Neuronal stem cell (in vitro differentiated cells): ENCODE measurements at regions not wholly inside any gene's neighbourhood (a gene's known extent, or its start where the extent isn't known, plus 50 kb on each side); places are given as distances from the start of the nearest gene placed in this dataset.

Experiments
- DNase-seq: peaks from one replicate; pipeline ENCODE4 v3.0.0-alpha.2; 2013; ENCODE audit warnings: low spot score
- H2AFZ ChIP-seq: one replicate; pipeline ENCODE4 v1.6.1; 2013; ENCODE audit warnings: mild to moderate bottlenecking, low read length, inconsistent platforms
- H2AK5ac ChIP-seq: 2 replicates; pipeline ENCODE4 v1.6.1; 2013; ENCODE audit warnings: low read depth, mild to moderate bottlenecking, inconsistent platforms, low read length, moderate library complexity, mixed read lengths
- H2BK120ac ChIP-seq: 2 replicates; pipeline ENCODE4 v1.6.1; 2013; ENCODE audit warnings: low read depth, mild to moderate bottlenecking, inconsistent platforms, low read length, moderate library complexity, mixed read lengths
- H2BK12ac ChIP-seq: one replicate; pipeline ENCODE4 v1.6.1; 2013; ENCODE audit warnings: low read length, inconsistent platforms
- H2BK15ac ChIP-seq: 2 replicates; pipeline ENCODE4 v1.6.1; 2013; ENCODE audit warnings: mild to moderate bottlenecking, low read length, inconsistent platforms, mixed read lengths
- H2BK5ac ChIP-seq: one replicate; pipeline ENCODE4 v1.6.1; 2013; ENCODE audit warnings: inconsistent platforms, mild to moderate bottlenecking, low read length, moderate library complexity
- H3K14ac ChIP-seq: one replicate; pipeline ENCODE4 v1.6.1; 2013; ENCODE audit warnings: low read length, inconsistent platforms
- H3K18ac ChIP-seq: 2 replicates; pipeline ENCODE4 v1.6.1; 2013; ENCODE audit warnings: low read length, inconsistent platforms
- H3K23ac ChIP-seq: 2 replicates; pipeline ENCODE4 v1.6.1; 2013; ENCODE audit warnings: low read depth, mild to moderate bottlenecking, mixed read lengths, low read length, inconsistent platforms; ENCODE audit not compliant: poor library complexity
- H3K27ac ChIP-seq: replicated peaks from 3 replicates; pipeline ENCODE4 v1.5.1; 2013; ENCODE audit warnings: low read length, inconsistent platforms
- H3K27me3 ChIP-seq, 3 experiments: 2 replicates each; pipeline ENCODE4 v1.6.1; 2013; ENCODE audit warnings: low read length in 3 of 3, mild to moderate bottlenecking in 2 of 3, inconsistent platforms in 1 of 3, low read depth in 1 of 3, mixed read lengths in 1 of 3, moderate library complexity in 1 of 3; ENCODE audit not compliant: control insufficient read depth in 3 of 3, insufficient read depth in 3 of 3
- H3K36me3 ChIP-seq, 2 donors: replicated peaks in 1 of 2; 2 replicates each; pipeline ENCODE4 v1.6.1; 2013; ENCODE audit warnings: low read length in 2 of 2; ENCODE audit not compliant: control insufficient read depth in 2 of 2, insufficient read depth in 2 of 2
- H3K4ac ChIP-seq: 2 replicates; pipeline ENCODE4 v1.6.1; 2013; ENCODE audit warnings: inconsistent platforms, mild to moderate bottlenecking, low read length, moderate library complexity
- H3K4me1 ChIP-seq, 2 donors: 1 replicate in 1 of 2; 2 replicates in 1 of 2; pipeline ENCODE4 v1.6.1; 2013; ENCODE audit warnings: low read length in 2 of 2, low read depth in 1 of 2; ENCODE audit not compliant: control insufficient read depth in 2 of 2, insufficient read depth in 1 of 2
- H3K4me2 ChIP-seq: one replicate; pipeline ENCODE4 v1.6.1; 2013; ENCODE audit warnings: mild to moderate bottlenecking, low read length, inconsistent platforms; ENCODE audit not compliant: insufficient read depth, poor library complexity, severe bottlenecking
- H3K4me3 ChIP-seq, 2 donors: 2 replicates each; pipeline ENCODE4 v1.5.1; 2013; ENCODE audit warnings: low read length in 2 of 2, mild to moderate bottlenecking in 2 of 2, inconsistent platforms in 1 of 2, moderate library complexity in 1 of 2
- H3K79me1 ChIP-seq: one replicate; pipeline ENCODE4 v1.6.1; 2013; ENCODE audit warnings: low read depth, mild to moderate bottlenecking, inconsistent platforms, low read length, moderate library complexity
- H3K9ac ChIP-seq: one replicate; pipeline ENCODE4 v1.6.1; 2013; ENCODE audit warnings: mild to moderate bottlenecking, low read depth, low read length, inconsistent platforms; ENCODE audit not compliant: poor library complexity
- H3K9me3 ChIP-seq, 2 donors: replicated peaks in 1 of 2; 2 replicates each; pipeline versions ENCODE3 to v1.6.1; 2013; ENCODE audit warnings: low read length in 2 of 2, mild to moderate bottlenecking in 2 of 2, inconsistent platforms in 1 of 2, low read depth in 1 of 2, mixed read lengths in 1 of 2, moderate library complexity in 1 of 2; ENCODE audit not compliant: control insufficient read depth in 2 of 2, insufficient read depth in 1 of 2
- H4K8ac ChIP-seq: one replicate; pipeline ENCODE4 v1.6.1; 2013; ENCODE audit warnings: low read depth, mild to moderate bottlenecking, inconsistent platforms, low read length, moderate library complexity
- H4K91ac ChIP-seq: one replicate; pipeline ENCODE4 v1.6.1; 2013; ENCODE audit warnings: low read length, low read depth, mild to moderate bottlenecking, inconsistent platforms; ENCODE audit not compliant: poor library complexity
- WGBS, 2 donors: extraction: QIAGEN DNeasy Blood & Tissue Kit; methylation state at CpG; one replicate each; pipeline ENCODE4 v1.1.7; 2013; ENCODE audit warnings: missing lambda C conversion rate in 2 of 2, mixed read lengths in 1 of 2; ENCODE audit not compliant: insufficient read length in 2 of 2, insufficient replicate concordance in 1 of 2; ENCODE audit errors: extremely low coverage in 2 of 2; 5-methylcytosine and 5-hydroxymethylcytosine counted together

DNA sequence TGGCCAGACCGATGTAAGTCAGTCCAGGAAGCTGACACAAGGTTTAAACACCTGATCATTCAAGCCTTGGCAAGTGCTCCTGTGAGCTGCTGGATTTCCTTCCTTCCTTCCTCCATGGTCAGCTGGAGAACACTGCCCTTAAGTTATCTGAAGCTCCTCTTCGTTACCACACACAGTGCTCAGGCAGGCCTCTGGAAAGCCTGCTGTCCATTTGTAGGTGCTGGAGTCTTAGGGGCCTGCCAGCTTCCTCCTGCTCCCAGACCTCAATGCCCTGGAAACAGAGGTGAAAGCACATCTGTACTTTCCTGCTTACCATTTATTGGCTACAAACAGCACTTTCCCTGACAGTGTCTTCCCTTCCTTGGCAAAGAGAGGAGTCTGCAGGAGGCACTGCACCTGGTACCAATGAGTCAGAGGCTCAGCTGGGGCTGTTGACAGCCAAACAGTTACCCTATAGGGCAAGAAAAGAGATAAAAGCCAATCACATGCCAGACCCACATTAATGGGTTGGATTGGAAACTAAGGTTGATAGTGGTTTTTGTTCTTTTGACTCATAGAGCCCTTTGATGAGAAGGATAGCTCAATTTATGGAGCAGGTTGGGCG lies 72.6 kb upstream of the PUM3 start:
- Histone ChIP-seq H2AFZ (no peak overlapping the region), H3K4me3 (no peak overlapping the region), H4K8ac (no peak overlapping the region), H3K4me2 (no peak overlapping the region), H2AK5ac (no peak overlapping the region), H3K18ac (no peak overlapping the region), H2BK15ac (no peak overlapping the region), H3K4ac (no peak overlapping the region), H3K4me1 (no peaks in the 10 kb centered on the region), H3K14ac (no peak overlapping the region), H4K91ac (no peak overlapping the region), H2BK5ac (no peak overlapping the region), H3K27ac (no peak overlapping the region), H3K9ac (no peak overlapping the region), H3K79me1 (no peaks in the 10 kb centered on the region), H3K9me3 (no peaks in the 10 kb centered on the region), H3K23ac (no peak overlapping the region), H2BK120ac (no peak overlapping the region), H2BK12ac (no peak overlapping the region), H3K27me3 (peaks cover 0 to 3% (median 0%) of the 10 kb centered on the region in 3 experiments), H3K36me3 (no peaks in the 10 kb centered on the region)
- whole genome bisulfite sequencing, 2 donors: no CpG with 5 or more reads among the region's 3 CpGs
- no peak for DNase-seq

GRCh38 chr9:2913026-2913425 lies 69.1 kb upstream of the PUM3 start:
- Histone ChIP-seq H3K4ac (no peak overlapping the region), H2AK5ac (no peak overlapping the region)

DNA sequence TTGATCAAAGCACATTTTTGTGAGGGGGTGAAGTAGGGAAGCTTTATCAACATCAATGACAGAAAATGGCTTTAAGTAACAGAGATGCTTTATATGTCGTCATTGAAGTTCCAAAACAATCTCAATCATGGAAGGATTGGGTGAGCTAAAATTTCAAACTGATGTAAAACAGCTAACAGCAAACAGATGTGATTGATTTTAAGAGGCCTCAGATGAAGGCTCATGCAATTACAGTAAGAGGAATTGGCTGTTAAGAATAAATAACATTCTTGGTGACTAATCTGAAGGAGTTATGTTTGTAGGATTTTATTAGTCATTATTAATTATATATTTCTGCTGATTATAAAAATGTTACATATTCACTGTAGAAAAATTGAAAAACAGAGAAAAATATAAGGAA lies 63.5 kb upstream of the PUM3 start:
- Histone ChIP-seq H3K79me1 (no peaks in the 10 kb centered on the region), H2BK5ac (no peak overlapping the region)
- no CpG with 5 or more reads among the region's 1 CpG for WGBS, 2 donors

More at GRCh38 chr9:2913026-2913425, 69.1 kb upstream of the PUM3 start:
- H4K8ac ChIP-seq: no peak overlapping the region
- H2BK12ac ChIP-seq: no peak overlapping the region
- H3K23ac ChIP-seq: no peak overlapping the region
- no peaks in the 10 kb centered on the region for H3K4me1 ChIP-seq
- no peaks in the 10 kb centered on the region for H3K79me1 ChIP-seq
- no peak overlapping the region for H3K4me3 ChIP-seq
- H4K91ac ChIP-seq: no peak overlapping the region
- no peak overlapping the region for H3K4me2 ChIP-seq
- no CpG with 5 or more reads among the region's 2 CpGs for WGBS, 2 donors
- no peak overlapping the region for H2BK15ac ChIP-seq
- H3K36me3 ChIP-seq: no peaks in the 10 kb centered on the region
- no peak overlapping the region for H3K27ac ChIP-seq
- no peak overlapping the region for H3K9ac ChIP-seq
- no peak overlapping the region for H2BK120ac ChIP-seq
- no peak overlapping the region for H3K18ac ChIP-seq
- H2AFZ ChIP-seq: no peak overlapping the region
- no peak overlapping the region for H3K14ac ChIP-seq
- no peaks in the 10 kb centered on the region for H3K9me3 ChIP-seq
- H2BK5ac ChIP-seq: no peak overlapping the region
- H3K27me3 ChIP-seq: no peaks in the 10 kb centered on the region
- DNase-seq: no peak

DNA sequence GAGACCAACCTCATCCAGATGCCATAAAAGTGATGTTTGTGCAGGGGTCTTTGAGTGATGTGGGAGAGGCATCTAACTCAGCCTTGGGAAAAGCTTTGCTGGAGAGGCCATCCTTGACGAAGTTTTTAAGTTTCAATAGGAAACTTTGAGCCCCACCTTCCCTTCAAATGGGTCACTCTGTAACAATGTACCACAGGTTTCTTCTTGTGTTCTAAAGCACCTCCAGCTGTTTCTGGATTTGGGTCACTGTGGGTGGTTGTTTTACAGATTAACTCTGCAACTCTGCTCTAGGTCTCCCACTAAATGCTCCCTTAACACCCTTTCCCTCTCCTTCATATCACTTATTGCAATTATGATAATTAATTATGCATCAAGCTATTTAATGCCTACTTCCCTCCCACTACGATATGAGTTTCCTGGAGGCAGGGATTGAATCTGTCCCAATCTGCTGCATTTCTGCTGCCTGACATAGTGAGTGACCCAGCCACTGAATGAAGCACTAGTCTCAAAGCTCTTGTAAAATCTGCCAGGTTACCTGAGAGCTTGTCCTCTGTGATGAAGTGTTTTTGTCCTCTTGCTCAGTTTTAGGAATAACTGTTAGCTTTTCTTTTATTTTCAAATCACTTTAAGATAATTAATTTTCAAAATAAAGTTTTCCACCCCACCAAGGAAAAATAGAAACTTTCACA lies 60.5 kb upstream of the PUM3 start:
- H3K18ac ChIP-seq: no peak overlapping the region
- WGBS, 2 donors: no CpG with 5 or more reads among the region's 2 CpGs

More for the DNA sequence above, 63.5 kb upstream of the PUM3 start:
- DNase-seq: no peak
- Histone ChIP-seq H2BK120ac (no peak overlapping the region), H2BK12ac (no peak overlapping the region), H3K9me3 (no peaks in the 10 kb centered on the region), H3K9ac (no peak overlapping the region), H2BK15ac (no peak overlapping the region), H3K23ac (no peak overlapping the region), H2AK5ac (no peak overlapping the region), H3K27me3 (no peaks in the 10 kb centered on the region), H2AFZ (no peak overlapping the region), H3K4ac (no peak overlapping the region), H3K4me1 (peaks cover 0 to 1% of the 10 kb centered on the region in 2 donors), H3K36me3 (no peaks in the 10 kb centered on the region), H3K4me2 (no peak overlapping the region), H4K91ac (no peak overlapping the region), H3K14ac (no peak overlapping the region), H3K18ac (no peak overlapping the region), H4K8ac (no peak overlapping the region), H3K27ac (no peak overlapping the region), H3K4me3 (no peak overlapping the region)

More for the DNA sequence above, 60.5 kb upstream of the PUM3 start:
- Histone ChIP-seq H3K4me3 (no peak overlapping the region), H3K27me3 (peaks cover 0 to 2% (median 0%) of the 10 kb centered on the region in 3 experiments), H3K4ac (no peak overlapping the region), H3K9ac (no peak overlapping the region), H2BK15ac (no peak overlapping the region), H3K79me1 (no peaks in the 10 kb centered on the region), H3K4me2 (no peak overlapping the region), H2BK5ac (no peak overlapping the region), H2BK120ac (no peak overlapping the region), H3K9me3 (peaks cover 1 to 6% of the 10 kb centered on the region in 2 donors), H3K14ac (no peak overlapping the region), H4K8ac (no peak overlapping the region), H2AFZ (no peak overlapping the region), H3K36me3 (no peaks in the 10 kb centered on the region), H2AK5ac (no peak overlapping the region), H3K23ac (no peak overlapping the region), H4K91ac (no peak overlapping the region), H3K4me1 (peaks cover 0 to 1% of the 10 kb centered on the region in 2 donors), H2BK12ac (no peak overlapping the region), H3K27ac (no peak overlapping the region)
- no peak for DNase-seq
